A204.1 (cell line): ENCODE measurements at regions not wholly inside any gene's neighbourhood (a gene's known extent, or its start where the extent isn't known, plus 50 kb on each side); places are given as distances from the start of the nearest gene placed in this dataset.
"Not testable (repeated sequence)": the region's sequence is repeated elsewhere in the genome, so short reads cannot be mapped to it uniquely, and the experiment has no call there.

ENCODE experiments used
- FAIRE-seq: peaks from 2 replicates; lab custom pipeline; 2012; peaks lifted over from hg19 to GRCh38; lab: Jason Lieb, UNC

DNA sequence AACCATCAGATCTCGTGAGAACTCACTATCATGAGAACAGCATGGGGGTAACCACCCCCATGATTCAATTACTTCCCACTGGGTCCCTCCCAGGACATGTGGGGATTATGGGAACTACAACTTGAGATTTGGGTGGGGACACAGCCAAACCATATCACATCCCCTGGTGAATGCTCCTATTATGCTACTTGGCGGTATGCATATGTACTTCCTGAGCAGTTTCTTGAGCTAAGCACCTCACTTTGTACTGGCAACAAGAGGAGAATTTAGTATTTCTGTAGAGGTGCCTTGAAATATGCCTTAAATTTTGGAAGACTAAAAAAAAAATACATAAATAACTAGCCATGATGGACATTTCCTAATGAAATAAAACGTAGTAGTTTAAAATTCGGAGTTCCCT, 327.2 kb upstream of the CITED2 start:
- FAIRE-seq: no peak

DNA sequence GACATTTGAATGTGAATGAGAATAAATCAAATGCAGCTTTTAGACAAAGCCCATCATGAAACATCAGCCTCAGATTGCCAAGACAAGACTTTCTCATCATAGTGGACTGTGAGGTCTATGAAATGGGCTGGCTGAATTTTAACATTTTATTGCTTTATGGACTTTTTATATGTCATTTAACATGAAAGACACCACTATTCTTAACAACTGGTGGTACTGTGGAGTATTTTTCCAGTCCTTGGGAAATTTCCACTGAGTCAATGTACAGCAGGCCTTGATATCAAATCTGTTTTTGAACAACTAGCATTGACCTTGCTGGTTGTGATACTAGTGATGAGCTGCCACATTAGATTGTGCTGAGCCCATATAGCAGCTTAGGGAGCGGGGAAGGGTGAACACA, 326.6 kb upstream of the CITED2 start:
- no peak for FAIRE-seq

GRCh38 chr6:139699911-139700310, 325.5 kb upstream of the CITED2 start:
- no peak for FAIRE-seq

- FAIRE-seq: no peak
These were observed 324.9 kb upstream of the CITED2 start for GRCh38 chr6:139699335-139699734.

GRCh38 chr6:139698526-139699176, 324.2 kb upstream of the CITED2 start:
- no peak for FAIRE-seq

GRCh38 chr6:139697856-139698255, 323.4 kb upstream of the CITED2 start:
- FAIRE-seq: not testable (repeated sequence)

GRCh38 chr6:139696991-139697390, 322.5 kb upstream of the CITED2 start:
- FAIRE-seq: not testable (repeated sequence)

- no peak for FAIRE-seq
These were observed 320.9 kb upstream of the CITED2 start for GRCh38 chr6:139695361-139695760.

GRCh38 chr6:139693735-139694134, 319.3 kb upstream of the CITED2 start:
- no peak for FAIRE-seq

DNA sequence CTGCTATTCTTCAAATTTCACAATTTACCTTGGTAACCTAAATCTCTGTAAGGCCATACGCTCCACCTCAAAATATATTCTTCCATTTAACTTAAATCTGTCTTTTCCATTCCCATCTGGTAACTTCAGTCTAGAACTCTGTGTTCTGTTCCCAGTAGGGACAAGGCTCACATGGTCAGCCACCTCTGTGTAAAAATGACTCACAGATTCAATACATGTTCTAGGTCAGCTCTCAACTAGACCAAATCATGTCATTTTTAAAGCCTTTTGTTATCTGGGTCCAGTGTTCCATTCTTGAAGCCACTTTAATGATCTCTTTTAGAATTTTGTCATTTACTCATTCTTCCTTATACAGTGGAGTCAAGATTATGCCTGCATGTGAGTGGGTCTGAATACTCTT, 315.6 kb upstream of the CITED2 start:
- FAIRE-seq: no peak

DNA sequence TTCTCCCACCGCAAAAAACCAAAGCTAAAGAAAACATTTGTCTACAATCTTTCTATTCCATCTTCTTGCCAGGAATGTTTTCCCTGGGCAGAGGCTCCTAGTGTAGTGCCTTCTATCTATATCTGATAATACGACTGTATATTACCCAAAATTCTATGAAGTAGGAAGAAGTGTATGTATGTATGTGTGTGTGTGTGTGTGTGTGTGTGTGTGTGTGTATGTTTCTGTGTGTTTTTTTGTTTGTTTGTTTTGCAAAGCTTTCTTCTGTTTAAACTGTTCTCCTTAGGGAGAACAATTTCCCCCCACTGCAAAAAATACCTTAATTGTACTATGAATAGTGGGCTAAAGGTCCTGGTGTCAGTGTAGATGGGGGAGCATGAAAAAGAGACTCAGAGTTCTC, 312.6 kb upstream of the CITED2 start:
- no peak for FAIRE-seq

DNA sequence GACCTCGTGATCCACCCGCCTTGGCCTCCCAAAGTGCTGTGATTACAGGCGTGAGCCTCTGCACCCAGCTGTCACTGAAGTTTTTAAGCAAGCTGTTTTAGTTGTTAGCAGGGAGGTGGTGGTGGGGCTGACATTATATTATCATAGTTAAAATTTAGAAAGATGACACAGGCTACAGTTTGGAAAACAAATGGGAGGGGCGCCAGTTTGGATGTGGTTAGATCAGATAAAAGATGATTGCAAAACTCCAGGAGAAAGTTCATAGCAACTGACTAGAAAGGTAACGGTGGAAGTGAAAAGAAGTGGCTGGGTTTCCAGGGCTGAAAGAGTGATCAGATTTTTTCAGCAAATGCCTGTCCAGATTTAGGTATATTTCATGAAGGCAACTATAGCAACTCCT, 311.9 kb upstream of the CITED2 start:
- FAIRE-seq: no peak

DNA sequence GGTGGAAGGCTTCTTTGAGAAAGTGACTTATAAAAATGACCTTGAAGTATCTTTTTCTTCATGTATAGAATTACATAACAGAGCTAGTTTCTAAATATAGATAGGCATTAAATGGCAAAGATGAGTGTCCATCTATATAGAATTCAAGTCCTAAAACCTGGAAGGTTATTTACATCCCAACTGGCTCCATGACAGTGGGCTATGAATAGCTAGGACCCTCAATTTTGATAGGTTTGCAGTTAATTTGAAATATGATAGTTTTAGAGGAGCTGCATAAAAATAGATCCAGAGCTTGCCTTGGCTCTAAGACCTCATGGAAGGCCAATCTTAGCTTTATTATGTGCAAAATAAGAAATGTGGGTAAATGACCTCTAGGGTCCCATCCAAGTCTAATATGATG, 310.6 kb upstream of the CITED2 start:
- FAIRE-seq: no peak

DNA sequence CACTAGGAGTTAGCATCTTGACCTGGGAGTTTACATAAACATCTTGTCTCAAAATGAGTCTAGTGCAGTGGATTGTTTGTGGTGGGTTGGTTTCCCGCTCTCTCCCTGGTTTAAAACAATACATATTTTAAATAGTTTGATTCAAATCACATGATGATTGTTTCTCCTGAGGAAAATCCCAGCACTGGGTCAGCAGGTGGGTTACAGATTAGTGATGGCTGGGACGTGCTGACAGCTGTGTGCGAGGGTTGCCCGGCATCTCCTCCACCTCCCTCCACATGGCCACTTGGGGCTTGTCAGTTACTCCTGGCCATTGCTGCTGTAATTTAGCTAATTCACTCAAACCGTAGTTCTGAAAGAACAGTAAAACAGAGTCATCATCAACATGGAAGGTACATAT, 306.4 kb upstream of the CITED2 start:
- FAIRE-seq: no peak

GRCh38 chr6:139679516-139680179, 305.2 kb upstream of the CITED2 start:
- no peak for FAIRE-seq

GRCh38 chr6:139676718-139677117, 302.3 kb upstream of the CITED2 start:
- FAIRE-seq: no peak

- FAIRE-seq: no peak
These were observed 291.8 kb upstream of the CITED2 start for GRCh38 chr6:139666284-139666683.

GRCh38 chr6:139663996-139664395, 289.5 kb upstream of the CITED2 start:
- no peak for FAIRE-seq

DNA sequence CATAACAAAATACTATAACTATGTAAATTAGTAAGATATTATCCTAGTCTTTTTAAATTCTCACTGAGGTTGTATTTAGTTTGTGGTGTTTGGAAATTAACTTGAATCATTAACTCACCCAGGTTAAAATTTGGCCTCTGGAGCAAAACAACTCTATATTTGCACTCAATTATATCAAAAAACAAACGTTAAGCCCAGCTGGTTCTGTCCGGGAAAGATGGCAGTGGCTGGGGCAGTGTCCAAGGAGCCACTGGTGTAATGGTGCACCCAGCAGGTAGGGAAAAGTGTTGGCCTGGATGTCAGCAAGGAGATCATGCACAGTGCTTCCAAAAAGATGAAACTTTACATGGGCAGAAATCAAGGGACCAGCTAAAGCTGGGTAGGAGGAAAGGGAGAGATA, 285.3 kb upstream of the CITED2 start:
- FAIRE-seq: no peak

DNA sequence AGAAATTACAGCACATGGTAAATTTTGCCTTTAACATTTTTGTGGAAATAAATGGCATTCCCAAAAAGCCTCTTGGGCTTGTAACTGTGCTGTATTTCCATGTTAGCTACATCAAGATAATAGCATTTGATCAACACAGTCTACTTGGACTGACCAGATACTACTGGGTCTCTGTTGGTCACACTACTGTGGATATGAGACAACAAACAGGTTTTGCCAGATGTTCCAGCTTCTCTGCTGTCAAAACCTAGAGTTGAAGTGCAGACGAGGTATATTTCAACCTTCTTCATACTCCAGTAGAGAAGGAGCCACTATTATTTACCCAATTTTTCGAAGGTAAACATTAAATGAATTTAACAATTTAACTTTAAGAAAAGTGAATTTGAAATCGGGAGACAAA, 284.7 kb upstream of the CITED2 start:
- no peak for FAIRE-seq

DNA sequence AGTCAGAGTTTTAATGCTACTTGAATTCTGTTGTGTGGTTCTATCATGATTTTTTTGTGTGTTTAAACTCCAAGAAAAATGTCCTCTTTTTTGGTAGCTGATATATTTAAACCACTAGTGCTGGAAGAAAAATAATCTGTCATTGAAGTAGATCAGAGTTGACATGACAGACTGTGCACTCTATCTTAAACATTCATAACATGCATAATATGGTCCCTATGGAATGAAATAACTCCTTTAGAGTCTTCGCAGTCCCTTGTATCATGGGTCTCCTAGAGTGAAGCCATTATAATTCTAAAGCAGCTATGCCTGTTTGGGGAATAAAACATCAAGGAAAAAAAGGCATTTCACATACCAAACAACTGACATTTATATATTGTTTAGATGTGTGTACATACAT, 282.7 kb upstream of the CITED2 start:
- no peak for FAIRE-seq

GRCh38 chr6:139655783-139656705, 281.6 kb upstream of the CITED2 start:
- FAIRE-seq: no peak
